BLaER1 (cell line): ENCODE measurements at regions not wholly inside any gene's neighbourhood (a gene's known extent, or its start where the extent isn't known, plus 50 kb on each side); places are given as distances from the start of the nearest gene placed in this dataset.
A peak's percentile ranks its signal among the peaks of the same experiment; 100 is the strongest.

Experiments used
- H3K27ac ChIP-seq: shearing (Covaris generic); formaldehyde crosslinking; 2 replicates; pipeline ENCODE4 v1.8.1; 2022
- H3K27me3 ChIP-seq: shearing (Covaris generic); formaldehyde crosslinking; 2 replicates; pipeline ENCODE4 v1.8.1; 2022
- H3K36me3 ChIP-seq: shearing (Covaris generic); formaldehyde crosslinking; 2 replicates; pipeline ENCODE4 v1.8.1; 2022
- H3K4me1 ChIP-seq: shearing (Covaris generic); formaldehyde crosslinking; 2 replicates; pipeline ENCODE4 v1.8.1; 2022
- H3K4me2 ChIP-seq: shearing (Covaris generic); formaldehyde crosslinking; 2 replicates; pipeline ENCODE4 v1.8.1; 2022
- H3K4me3 ChIP-seq: shearing (Covaris generic); formaldehyde crosslinking; 2 replicates; pipeline ENCODE4 v1.8.1; 2022
- H3K9ac ChIP-seq: shearing (Covaris generic); formaldehyde crosslinking; 2 replicates; pipeline ENCODE4 v1.8.1; 2022
- H3K9me3 ChIP-seq: shearing (Covaris generic); formaldehyde crosslinking; 2 replicates; pipeline ENCODE4 v1.8.1; 2022
- H4K20me1 ChIP-seq: shearing (Covaris generic); formaldehyde crosslinking; 2 replicates; pipeline ENCODE4 v1.8.1; 2022
- Cebpa-rat ChIP-seq: shearing (Covaris generic); IDR thresholded peaks from 2 replicates; pipeline ENCODE4 v1.8.1; 2022

DNA sequence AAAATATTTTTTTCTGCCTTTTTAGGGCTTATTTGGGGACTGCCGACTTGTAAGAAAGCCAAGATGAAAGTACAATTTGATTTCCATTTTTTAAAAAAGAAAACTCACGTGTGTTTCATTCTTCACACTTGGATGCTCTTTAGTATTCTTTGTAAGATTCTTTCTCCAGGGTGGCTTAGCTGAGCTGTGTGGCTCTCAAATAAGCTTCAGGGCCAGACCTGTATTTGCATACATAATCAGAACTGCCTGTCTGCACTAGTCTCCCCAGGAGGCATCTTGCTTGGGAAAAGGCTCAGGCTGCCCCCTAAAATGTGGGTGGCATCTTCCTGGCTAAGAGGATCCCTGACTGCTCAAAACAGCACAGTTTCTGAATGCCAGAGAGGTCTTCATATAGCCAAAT lies 498.4 kb downstream of the MID1IP1 start:
- Histone ChIP-seq H3K4me3 (no peak overlapping the region), H4K20me1 (no peaks in the 10 kb centered on the region), H3K4me1 (peaks cover 43% of the 10 kb centered on the region), H3K9ac (no peak overlapping the region), H3K27me3 (no peaks in the 10 kb centered on the region), H3K9me3 (peaks cover 61% of the 10 kb centered on the region), H3K4me2 (peak overlapping the region; percentile 24; the same call in 1 of the 2 replicates), H3K27ac (no peak overlapping the region), H3K36me3 (0 out of 2 replicates have a peak, but pooled peaks cover 6% of the 10 kb centered on the region)
- TF ChIP-seq Cebpa-rat = no peak

DNA sequence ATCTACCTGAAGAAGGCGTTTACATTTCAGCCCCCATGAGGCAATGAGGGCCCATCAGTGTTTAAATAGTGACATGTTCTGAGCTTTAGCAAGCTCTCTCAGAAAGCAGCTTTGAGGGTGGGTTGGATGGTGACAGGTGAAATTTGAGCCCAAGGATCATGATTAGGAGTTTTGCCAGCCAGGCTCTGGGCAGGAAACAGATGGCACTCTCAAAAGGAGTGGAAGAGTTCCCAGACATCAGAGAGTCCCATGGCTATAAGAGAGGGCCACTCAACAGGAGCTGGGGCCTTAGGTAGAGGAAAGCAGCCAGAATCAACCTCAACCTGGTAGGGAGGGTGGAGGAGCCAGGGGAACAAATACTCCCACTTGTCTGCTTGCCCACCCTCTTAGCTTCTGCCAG lies 499.8 kb downstream of the MID1IP1 start:
- Histone ChIP-seq H3K27me3 (no peaks in the 10 kb centered on the region), H3K4me2 (no peak overlapping the region), H3K4me1 (peaks cover 38% of the 10 kb centered on the region), H3K9ac (no peak overlapping the region), H3K27ac (no peak overlapping the region), H3K4me3 (no peak overlapping the region), H4K20me1 (no peaks in the 10 kb centered on the region), H3K36me3 (0 out of 2 replicates have a peak, but pooled peaks cover 6% of the 10 kb centered on the region), H3K9me3 (peaks cover 64% of the 10 kb centered on the region)
- no peak for TF ChIP-seq Cebpa-rat

DNA sequence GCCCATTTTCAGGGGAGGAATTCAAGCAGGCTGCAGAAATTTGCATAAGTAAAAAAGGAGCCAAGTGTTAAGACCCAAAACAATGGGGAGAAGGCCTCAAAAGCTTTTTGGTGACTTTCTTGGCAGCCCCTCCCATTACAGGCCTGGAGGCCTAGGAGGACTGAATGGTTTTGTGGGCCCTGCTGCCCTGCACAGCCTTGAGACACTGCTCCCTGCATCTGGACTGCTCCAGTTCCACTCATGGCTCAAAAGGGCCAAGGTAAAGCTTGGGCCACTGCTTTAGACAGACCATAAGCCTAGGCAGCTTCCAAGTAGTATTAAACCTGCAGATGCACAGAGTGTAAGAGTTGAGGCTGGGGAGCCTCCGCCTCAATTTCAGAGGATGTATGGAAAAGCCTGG lies 501.6 kb downstream of the MID1IP1 start:
- no peak overlapping the region for H3K4me3 ChIP-seq
- H3K9ac ChIP-seq = no peak overlapping the region
- H3K36me3 ChIP-seq = 0 out of 2 replicates have a peak, but pooled peaks cover 6% of the 10 kb centered on the region
- no peaks in the 10 kb centered on the region for H3K27me3 ChIP-seq
- H3K9me3 ChIP-seq = peaks cover 61% of the 10 kb centered on the region
- peaks cover 22% of the 10 kb centered on the region for H3K4me1 ChIP-seq
- H4K20me1 ChIP-seq = no peaks in the 10 kb centered on the region
- H3K4me2 ChIP-seq = no peak overlapping the region
- TF ChIP-seq Cebpa-rat = no peak
- H3K27ac ChIP-seq = no peak overlapping the region

DNA sequence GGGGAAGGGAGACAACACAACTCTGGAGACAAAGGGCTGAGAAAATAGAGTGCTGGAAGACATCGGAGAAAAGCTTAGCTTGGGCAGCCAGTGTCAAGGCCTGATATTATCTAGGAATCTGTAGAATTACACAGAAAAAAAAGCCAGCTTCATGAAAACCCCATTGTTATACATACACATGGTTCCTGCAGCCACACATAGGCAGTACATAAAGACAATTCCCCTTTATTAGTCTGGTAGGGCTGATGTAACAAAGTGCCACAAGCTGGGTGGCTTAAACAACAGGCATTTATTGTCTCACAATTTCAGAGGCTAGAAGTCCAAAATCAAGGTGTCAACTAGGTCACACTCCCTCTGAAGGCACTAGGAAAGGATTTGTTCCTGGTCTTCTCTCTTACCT lies 503.5 kb downstream of the MID1IP1 start:
- no peak for TF ChIP-seq Cebpa-rat

DNA sequence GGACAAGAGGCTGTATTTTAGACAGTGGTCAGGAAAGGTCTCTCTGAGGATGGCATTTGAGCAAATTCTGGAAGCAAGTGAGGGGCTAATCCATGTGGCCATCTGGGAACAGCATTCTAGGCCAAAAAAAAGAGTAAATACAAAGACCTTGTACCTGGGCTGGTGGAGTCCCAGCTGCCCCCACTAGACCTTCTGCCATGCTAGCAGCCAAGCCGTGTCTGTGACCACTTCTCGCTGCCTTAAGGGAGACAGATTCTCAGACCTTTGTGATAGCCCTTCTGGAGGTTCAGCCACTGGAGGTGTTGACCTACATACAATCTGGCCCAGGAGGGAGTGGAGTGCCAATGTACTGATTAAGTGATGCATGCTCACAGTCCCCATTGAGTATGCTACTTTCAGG lies 506.2 kb downstream of the MID1IP1 start:
- Histone ChIP-seq H4K20me1 (no peaks in the 10 kb centered on the region), H3K36me3 (0 out of 2 replicates have a peak, but pooled peaks cover 6% of the 10 kb centered on the region), H3K4me1 (peaks cover 39% of the 10 kb centered on the region), H3K27ac (no peak overlapping the region), H3K27me3 (no peaks in the 10 kb centered on the region), H3K9me3 (peaks cover 30% of the 10 kb centered on the region), H3K4me2 (no peak overlapping the region), H3K4me3 (no peak overlapping the region), H3K9ac (no peak overlapping the region)
- TF ChIP-seq Cebpa-rat = no peak

More for the DNA sequence above, 503.5 kb downstream of the MID1IP1 start:
- Histone ChIP-seq H4K20me1 (no peaks in the 10 kb centered on the region), H3K4me2 (no peak overlapping the region), H3K9ac (no peak overlapping the region), H3K4me3 (no peak overlapping the region), H3K4me1 (peaks cover 24% of the 10 kb centered on the region), H3K36me3 (0 out of 2 replicates have a peak, but pooled peaks cover 6% of the 10 kb centered on the region), H3K27ac (no peak overlapping the region), H3K27me3 (no peaks in the 10 kb centered on the region), H3K9me3 (peaks cover 55% of the 10 kb centered on the region)

DNA sequence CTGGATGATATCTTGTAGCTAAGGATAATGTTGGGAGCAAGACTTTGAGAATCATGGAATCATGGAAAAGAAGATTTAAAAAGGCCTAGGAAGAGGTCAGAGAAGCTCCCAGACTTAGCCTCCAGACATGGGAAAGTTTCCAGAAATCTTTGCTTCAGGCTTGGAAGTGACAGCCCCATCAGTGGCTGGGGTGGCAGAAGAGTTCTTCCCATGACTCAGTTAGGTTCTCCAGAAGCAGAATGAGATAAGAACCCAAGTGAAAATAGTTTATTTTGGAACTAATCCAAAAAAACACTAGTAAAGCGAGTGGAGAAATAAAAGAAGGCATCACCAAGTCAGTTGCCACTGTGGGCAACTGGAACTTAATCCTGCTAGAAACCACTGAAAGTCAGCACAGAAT lies 506.9 kb downstream of the MID1IP1 start:
- no peaks in the 10 kb centered on the region for H3K27me3 ChIP-seq
- 0 out of 2 replicates have a peak, but pooled peaks cover under 1% of the 10 kb centered on the region for H3K36me3 ChIP-seq
- no peak overlapping the region for H3K4me2 ChIP-seq
- H3K4me1 ChIP-seq = peaks cover 45% of the 10 kb centered on the region
- TF ChIP-seq Cebpa-rat = no peak
- no peak overlapping the region for H3K27ac ChIP-seq
- H3K9me3 ChIP-seq = peaks cover 23% of the 10 kb centered on the region
- no peak overlapping the region for H3K9ac ChIP-seq
- H4K20me1 ChIP-seq = no peaks in the 10 kb centered on the region
- H3K4me3 ChIP-seq = no peak overlapping the region

DNA sequence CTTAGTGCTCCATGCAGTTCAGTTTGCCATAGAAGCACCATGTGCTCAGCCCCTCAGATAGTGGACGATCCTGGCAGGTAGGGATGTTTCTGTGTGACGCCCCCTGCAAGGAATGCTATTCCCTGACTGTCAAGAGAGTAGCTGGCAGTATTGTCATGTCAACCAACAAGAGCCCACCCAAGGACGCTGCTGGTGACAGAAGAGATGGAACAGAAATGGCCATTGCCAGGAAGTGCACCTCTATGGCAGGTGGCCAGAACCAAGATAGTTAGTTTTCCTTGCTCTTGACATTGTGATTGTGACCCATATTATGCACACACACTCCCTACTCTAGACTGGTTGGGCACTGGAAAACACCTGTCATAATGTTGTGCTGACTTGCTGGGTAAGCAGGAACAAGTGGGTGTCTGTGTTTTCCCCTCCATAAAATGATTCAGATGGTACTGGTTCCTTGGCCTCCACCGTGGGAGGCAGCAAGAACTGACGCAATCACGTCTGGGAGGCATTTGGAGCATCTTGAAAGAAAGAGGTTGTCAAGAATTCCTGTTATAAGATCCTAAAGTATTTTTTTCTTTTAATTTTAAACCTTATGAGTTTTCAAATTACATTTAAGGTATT lies 507.9 kb downstream of the MID1IP1 start:
- peak overlapping the region; percentile 77 for H3K4me2 ChIP-seq

DNA sequence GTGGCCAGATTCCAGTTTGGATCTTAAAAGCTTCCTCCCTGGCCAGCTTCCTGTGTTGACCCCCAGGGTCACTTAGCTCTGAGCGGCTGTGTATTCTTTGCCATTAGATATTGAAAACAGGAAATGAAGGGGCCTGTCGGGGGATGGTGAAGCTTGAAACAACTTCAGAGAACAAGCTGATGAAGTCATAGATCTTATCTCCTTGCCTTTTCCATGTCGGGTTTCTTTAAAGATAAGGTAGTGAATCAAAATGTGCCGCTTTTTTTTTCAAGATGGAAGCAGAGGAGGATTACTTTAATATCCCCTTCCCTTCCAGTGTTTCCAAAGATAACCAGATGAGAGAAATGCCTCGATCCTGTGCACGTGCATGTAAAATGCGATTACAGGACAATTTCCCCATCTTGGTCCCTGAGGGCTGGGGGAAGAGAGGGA lies 508.5 kb downstream of the MID1IP1 start:
- no peak for TF ChIP-seq Cebpa-rat
- Histone ChIP-seq H3K9ac (no peak overlapping the region), H4K20me1 (no peaks in the 10 kb centered on the region), H3K4me3 (no peak overlapping the region), H3K4me1 (peaks cover 61% of the 10 kb centered on the region), H3K27me3 (no peaks in the 10 kb centered on the region), H3K4me2 (peak overlapping the region; percentile 77), H3K36me3 (no peaks in the 10 kb centered on the region), H3K9me3 (peaks cover 7% of the 10 kb centered on the region), H3K27ac (peak overlapping the region; percentile 62; the same call in 1 of the 2 replicates)

More for the DNA sequence above, 507.9 kb downstream of the MID1IP1 start:
- Histone ChIP-seq H4K20me1 (no peaks in the 10 kb centered on the region), H3K4me3 (no peak overlapping the region), H3K36me3 (no peaks in the 10 kb centered on the region), H3K27ac (0 out of 2 replicates have a peak overlapping the region, but pooled peaks have one; percentile 62), H3K9ac (no peak overlapping the region), H3K27me3 (no peaks in the 10 kb centered on the region), H3K9me3 (peaks cover 13% of the 10 kb centered on the region), H3K4me1 (peaks cover 55% of the 10 kb centered on the region)
- no peak for TF ChIP-seq Cebpa-rat

DNA sequence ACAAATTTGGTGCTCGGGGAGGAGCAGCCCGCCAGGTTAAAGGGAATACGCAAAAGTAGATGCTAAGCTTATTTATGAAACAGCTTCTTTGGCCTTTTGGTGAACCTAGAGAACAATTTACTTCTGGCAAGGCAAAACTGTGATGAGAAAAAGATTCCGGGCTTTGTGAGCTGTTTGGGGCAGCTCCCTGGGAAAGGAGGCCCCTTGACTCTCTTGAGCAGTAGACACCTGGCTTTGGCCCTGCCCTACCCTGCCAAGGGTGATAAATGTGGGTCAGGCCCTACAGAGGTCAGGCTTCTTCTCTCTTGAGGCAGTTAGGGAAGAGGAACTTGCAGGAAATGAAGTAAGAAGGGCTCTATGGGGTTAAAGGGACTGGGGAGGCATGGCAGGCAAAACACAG lies 509.6 kb downstream of the MID1IP1 start:
- no peaks in the 10 kb centered on the region for H3K27me3 ChIP-seq

DNA sequence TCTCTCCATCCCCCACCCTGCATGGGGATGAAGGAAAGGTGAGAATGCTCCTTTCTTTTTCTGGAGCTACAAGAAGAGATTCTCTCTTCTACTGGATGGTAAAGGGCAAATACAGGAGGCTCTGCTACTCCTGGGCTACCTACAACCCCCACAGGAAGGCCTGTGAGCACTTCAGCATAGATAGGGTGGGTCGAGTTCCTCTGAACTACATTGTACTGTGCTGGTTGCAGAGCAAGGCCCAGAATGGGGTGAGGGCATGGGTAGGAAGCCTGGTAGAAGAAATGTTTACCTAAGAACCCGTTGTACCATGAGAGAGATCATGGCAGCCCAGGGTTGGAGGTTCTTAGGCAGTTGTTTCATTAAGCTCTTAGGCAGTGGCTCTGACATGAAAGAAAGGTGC lies 510.4 kb downstream of the MID1IP1 start:
- no peaks in the 10 kb centered on the region for H3K36me3 ChIP-seq
- peaks cover 66% of the 10 kb centered on the region for H3K4me1 ChIP-seq

More for the DNA sequence above, 509.6 kb downstream of the MID1IP1 start:
- Histone ChIP-seq H4K20me1 (no peaks in the 10 kb centered on the region), H3K9me3 (no peaks in the 10 kb centered on the region), H3K36me3 (no peaks in the 10 kb centered on the region), H3K27ac (peak overlapping the region; percentile 62), H3K9ac (no peak overlapping the region), H3K4me2 (peak overlapping the region; percentile 77), H3K4me3 (no peak overlapping the region), H3K4me1 (peaks cover 66% of the 10 kb centered on the region)
- TF ChIP-seq Cebpa-rat = no peak

More for the DNA sequence above, 510.4 kb downstream of the MID1IP1 start:
- no peaks in the 10 kb centered on the region for H4K20me1 ChIP-seq
- H3K27me3 ChIP-seq = no peaks in the 10 kb centered on the region
- no peak for TF ChIP-seq Cebpa-rat
- peak overlapping the region; percentile 62 for H3K27ac ChIP-seq
- H3K4me2 ChIP-seq = peak overlapping the region; percentile 77
- no peak overlapping the region for H3K9ac ChIP-seq
- H3K4me3 ChIP-seq = no peak overlapping the region
- H3K9me3 ChIP-seq = no peaks in the 10 kb centered on the region
